Activated T-cell treated with anti-CD3 and anti-CD28 coated beads, Interleukin-2, amount 50 U/mL, for 72 hours (primary cell): ENCODE measurements at regions not wholly inside any gene's neighbourhood (a gene's known extent, or its start where the extent isn't known, plus 50 kb on each side); places are given as distances from the start of the nearest gene placed in this dataset.
A peak's percentile ranks its signal among the peaks of the same experiment; 100 is the strongest.
"Not testable (repeated sequence)": the region's sequence is repeated elsewhere in the genome, so short reads cannot be mapped to it uniquely, and the experiment has no call there.

Experiments
- ATAC-seq, 2 donors: fragments of 150-1000 bp; cut with Tn5 transposase; replicated peaks in 1 of 2; 2 replicates each; pipeline ENCODE4 v1.10.0; 2021; ENCODE audit warnings: moderate library complexity in 2 of 2, mild to moderate bottlenecking in 1 of 2
- DNase-seq, 2 donors: peaks; one replicate each; pipeline ENCODE4 v3.0.0; 2021 to 2022; ENCODE audit warnings: mixed read lengths in 1 of 2
- H3K27ac Mint-ChIP-seq: one replicate; pipeline ENCODE4 v1.8.0; 2022; ENCODE audit warnings: mild to moderate bottlenecking, moderate library complexity, mixed read lengths
- H3K27me3 Mint-ChIP-seq: one replicate; pipeline ENCODE4 v1.8.0; 2022; ENCODE audit warnings: low read depth, mixed read lengths
- H3K36me3 Mint-ChIP-seq, 2 donors: one replicate each; pipeline ENCODE4 v1.8.0; 2022; ENCODE audit warnings: mixed read lengths in 2 of 2, mild to moderate bottlenecking in 1 of 2; ENCODE audit not compliant: insufficient read depth in 2 of 2
- H3K4me1 Mint-ChIP-seq: one replicate; pipeline ENCODE4 v1.8.0; 2022; ENCODE audit warnings: low read depth, mixed read lengths
- H3K4me3 Mint-ChIP-seq, 2 donors: one replicate each; pipeline ENCODE4 v1.8.0; 2022; ENCODE audit warnings: mild to moderate bottlenecking in 2 of 2, mixed read lengths in 2 of 2, moderate library complexity in 2 of 2
- H3K9me3 Mint-ChIP-seq, 2 donors: one replicate each; pipeline ENCODE4 v1.8.0; 2022; ENCODE audit warnings: mixed read lengths in 2 of 2

- not testable (repeated sequence) for H3K27me3 Mint-ChIP-seq, DNase-seq, H3K9me3 Mint-ChIP-seq, H3K27ac Mint-ChIP-seq, ATAC-seq, H3K4me3 Mint-ChIP-seq, H3K36me3 Mint-ChIP-seq
- peaks cover 19% of the 10 kb centered on the region for H3K4me1 Mint-ChIP-seq
Measured at GRCh38 chr15:44835082-44835481, 98.8 kb downstream of the TRIM69 start.

- Mint-ChIP-seq H3K36me3 (no peaks in the 10 kb centered on the region), H3K27me3 (no peaks in the 10 kb centered on the region), H3K4me3 (no peak overlapping the region), H3K27ac (no peak overlapping the region), H3K4me1 (peaks cover 12% of the 10 kb centered on the region), H3K9me3 (peaks cover 0 to 2% of the 10 kb centered on the region in 2 donors)
- ATAC-seq (no peak), DNase-seq (no peak)
Measured at GRCh38 chr15:44836094-44836493, 99.8 kb downstream of the TRIM69 start.

- not testable (repeated sequence) for H3K9me3 Mint-ChIP-seq, DNase-seq, H3K4me3 Mint-ChIP-seq, H3K27ac Mint-ChIP-seq, H3K36me3 Mint-ChIP-seq, H3K4me1 Mint-ChIP-seq, H3K27me3 Mint-ChIP-seq
- peak in 1 of 2 donors; percentile 60 for ATAC-seq
Measured at GRCh38 chr15:44838929-44839328, 102.6 kb downstream of the TRIM69 start.

- H3K27ac Mint-ChIP-seq, H3K36me3 Mint-ChIP-seq, H3K9me3 Mint-ChIP-seq, H3K27me3 Mint-ChIP-seq, H3K4me1 Mint-ChIP-seq, H3K4me3 Mint-ChIP-seq, DNase-seq, ATAC-seq: not testable (repeated sequence)
Measured at GRCh38 chr15:44841762-44842161, 105.4 kb downstream of the TRIM69 start.

- H3K4me3 Mint-ChIP-seq, H3K27ac Mint-ChIP-seq, H3K27me3 Mint-ChIP-seq, H3K9me3 Mint-ChIP-seq, H3K4me1 Mint-ChIP-seq, H3K36me3 Mint-ChIP-seq, DNase-seq, ATAC-seq: not testable (repeated sequence)
Measured at GRCh38 chr15:44842883-44843282, 106.6 kb downstream of the TRIM69 start.

- H3K4me3 Mint-ChIP-seq, H3K36me3 Mint-ChIP-seq, H3K9me3 Mint-ChIP-seq, H3K4me1 Mint-ChIP-seq, DNase-seq, ATAC-seq, H3K27me3 Mint-ChIP-seq, H3K27ac Mint-ChIP-seq: not testable (repeated sequence)
Measured at GRCh38 chr15:44844936-44845335, 108.6 kb downstream of the TRIM69 start.

GRCh38 chr15:44846156-44846555 lies 109.8 kb downstream of the TRIM69 start:
- H3K36me3 Mint-ChIP-seq, H3K27me3 Mint-ChIP-seq, DNase-seq, ATAC-seq, H3K27ac Mint-ChIP-seq, H3K4me3 Mint-ChIP-seq, H3K9me3 Mint-ChIP-seq, H3K4me1 Mint-ChIP-seq: not testable (repeated sequence)

- H3K36me3 Mint-ChIP-seq, H3K4me1 Mint-ChIP-seq, H3K4me3 Mint-ChIP-seq, H3K9me3 Mint-ChIP-seq, H3K27ac Mint-ChIP-seq, ATAC-seq, H3K27me3 Mint-ChIP-seq, DNase-seq: not testable (repeated sequence)
Measured at GRCh38 chr15:44847555-44847954, 108.9 kb upstream of the TERB2 start.

- not testable (repeated sequence) for H3K4me3 Mint-ChIP-seq, ATAC-seq, DNase-seq, H3K27me3 Mint-ChIP-seq, H3K27ac Mint-ChIP-seq, H3K9me3 Mint-ChIP-seq, H3K4me1 Mint-ChIP-seq, H3K36me3 Mint-ChIP-seq
Measured at GRCh38 chr15:44848859-44849258, 107.6 kb upstream of the TERB2 start.

- H3K4me1 Mint-ChIP-seq, ATAC-seq, H3K27ac Mint-ChIP-seq, H3K27me3 Mint-ChIP-seq, H3K4me3 Mint-ChIP-seq, DNase-seq, H3K9me3 Mint-ChIP-seq, H3K36me3 Mint-ChIP-seq: not testable (repeated sequence)
Measured at GRCh38 chr15:44849701-44850403, 106.6 kb upstream of the TERB2 start.

GRCh38 chr15:44853304-44853950 lies 103.1 kb upstream of the TERB2 start:
- H3K4me1 Mint-ChIP-seq, H3K36me3 Mint-ChIP-seq, H3K9me3 Mint-ChIP-seq, H3K27ac Mint-ChIP-seq, H3K27me3 Mint-ChIP-seq: not testable (repeated sequence)
- DNase-seq = peak; percentile 74 to 83
- ATAC-seq = peak; percentile 87 to 95
- peak overlapping the region in 1 of 2 donors; percentile 60 for H3K4me3 Mint-ChIP-seq

- not testable (repeated sequence) for H3K4me3 Mint-ChIP-seq, ATAC-seq, DNase-seq, H3K27ac Mint-ChIP-seq, H3K4me1 Mint-ChIP-seq, H3K36me3 Mint-ChIP-seq, H3K27me3 Mint-ChIP-seq, H3K9me3 Mint-ChIP-seq
Measured at GRCh38 chr15:44854696-44855095, 101.8 kb upstream of the TERB2 start.

- not testable (repeated sequence) for H3K4me3 Mint-ChIP-seq, H3K27me3 Mint-ChIP-seq, H3K36me3 Mint-ChIP-seq, H3K4me1 Mint-ChIP-seq, H3K9me3 Mint-ChIP-seq, H3K27ac Mint-ChIP-seq, ATAC-seq, DNase-seq
Measured at GRCh38 chr15:44856284-44856683, 100.2 kb upstream of the TERB2 start.

GRCh38 chr15:44857164-44857710 lies 99.2 kb upstream of the TERB2 start:
- H3K9me3 Mint-ChIP-seq, H3K4me1 Mint-ChIP-seq, DNase-seq, H3K27ac Mint-ChIP-seq, H3K27me3 Mint-ChIP-seq, H3K36me3 Mint-ChIP-seq, H3K4me3 Mint-ChIP-seq: not testable (repeated sequence)
- ATAC-seq = peak in 1 of 2 donors; percentile 21
